Muscle layer of colon (tissue), 2 donors: ENCODE measurements at regions not wholly inside any gene's neighbourhood (a gene's known extent, or its start where the extent isn't known, plus 50 kb on each side); places are given as distances from the start of the nearest gene placed in this dataset.

ENCODE experiments used
- H3K27ac ChIP-seq: one replicate; pipeline ENCODE4 v1.7.0; 2013; ENCODE audit warnings: low read depth, mild to moderate bottlenecking, low read length, moderate library complexity
- H3K27me3 ChIP-seq, 2 donors: one replicate each; pipeline ENCODE4 v1.7.0; 2013; ENCODE audit warnings: low read length in 2 of 2, mild to moderate bottlenecking in 2 of 2; ENCODE audit not compliant: insufficient read depth in 2 of 2, control insufficient read depth in 1 of 2
- H3K36me3 ChIP-seq: one replicate; pipeline ENCODE4 v1.7.0; 2013; ENCODE audit warnings: mild to moderate bottlenecking, low read length; ENCODE audit not compliant: insufficient read depth
- H3K4me1 ChIP-seq: one replicate; pipeline ENCODE4 v1.7.0; 2013; ENCODE audit warnings: mild to moderate bottlenecking, low read length; ENCODE audit not compliant: insufficient read depth
- H3K4me3 ChIP-seq, 2 donors: one replicate each; pipeline ENCODE4 v1.7.0; 2013; ENCODE audit warnings: low read length in 2 of 2, low read depth in 1 of 2, mild to moderate bottlenecking in 1 of 2, moderate library complexity in 1 of 2
- H3K9ac ChIP-seq: one replicate; pipeline ENCODE4 v1.7.0; 2013; ENCODE audit warnings: low read length
- H3K9me3 ChIP-seq: one replicate; pipeline ENCODE4 v1.7.0; 2013; ENCODE audit warnings: mild to moderate bottlenecking, low read length
- donor health status: abdominal sarcoma.
- donor health status: Adenocarcinoma of cecum.

GRCh38 chr4:20462426-20463175 is 210.9 kb downstream of the SLIT2 start:
- Histone ChIP-seq H3K9ac (no peak overlapping the region), H3K9me3 (no peaks in the 10 kb centered on the region), H3K27me3 (no peaks in the 10 kb centered on the region), H3K4me1 (no peaks in the 10 kb centered on the region), H3K27ac (no peak overlapping the region), H3K36me3 (no peaks in the 10 kb centered on the region), H3K4me3 (no peak overlapping the region)

GRCh38 chr4:20463176-20463430 is 211.4 kb downstream of the SLIT2 start:
- no peak overlapping the region for H3K4me3 ChIP-seq
- H3K36me3 ChIP-seq, result no peaks in the 10 kb centered on the region
- no peaks in the 10 kb centered on the region for H3K9me3 ChIP-seq
- no peaks in the 10 kb centered on the region for H3K27me3 ChIP-seq
- no peak overlapping the region for H3K27ac ChIP-seq
- no peak overlapping the region for H3K9ac ChIP-seq
- no peaks in the 10 kb centered on the region for H3K4me1 ChIP-seq

GRCh38 chr4:20464381-20464780 is 212.7 kb downstream of the SLIT2 start:
- Histone ChIP-seq H3K4me3 (no peak overlapping the region), H3K27me3 (no peaks in the 10 kb centered on the region)

GRCh38 chr4:20474119-20474518 is 222.4 kb downstream of the SLIT2 start:
- no peaks in the 10 kb centered on the region for H3K4me1 ChIP-seq
- no peak overlapping the region for H3K9ac ChIP-seq
- no peak overlapping the region for H3K27ac ChIP-seq
- no peak overlapping the region for H3K4me3 ChIP-seq
- H3K9me3 ChIP-seq, result no peaks in the 10 kb centered on the region
- no peaks in the 10 kb centered on the region for H3K27me3 ChIP-seq
- no peaks in the 10 kb centered on the region for H3K36me3 ChIP-seq

More at GRCh38 chr4:20464381-20464780, 212.7 kb downstream of the SLIT2 start:
- no peak overlapping the region for H3K9ac ChIP-seq
- H3K27ac ChIP-seq, result no peak overlapping the region
- no peaks in the 10 kb centered on the region for H3K36me3 ChIP-seq
- no peaks in the 10 kb centered on the region for H3K9me3 ChIP-seq
- no peaks in the 10 kb centered on the region for H3K4me1 ChIP-seq

- H3K9ac ChIP-seq, result no peak overlapping the region
- H3K4me3 ChIP-seq, result no peak overlapping the region
- no peaks in the 10 kb centered on the region for H3K27me3 ChIP-seq
- no peaks in the 10 kb centered on the region for H3K9me3 ChIP-seq
- no peaks in the 10 kb centered on the region for H3K36me3 ChIP-seq
- no peaks in the 10 kb centered on the region for H3K4me1 ChIP-seq
- no peak overlapping the region for H3K27ac ChIP-seq
Measured at GRCh38 chr4:20478412-20478811, 221.8 kb upstream of the PACRGL start.

DNA sequence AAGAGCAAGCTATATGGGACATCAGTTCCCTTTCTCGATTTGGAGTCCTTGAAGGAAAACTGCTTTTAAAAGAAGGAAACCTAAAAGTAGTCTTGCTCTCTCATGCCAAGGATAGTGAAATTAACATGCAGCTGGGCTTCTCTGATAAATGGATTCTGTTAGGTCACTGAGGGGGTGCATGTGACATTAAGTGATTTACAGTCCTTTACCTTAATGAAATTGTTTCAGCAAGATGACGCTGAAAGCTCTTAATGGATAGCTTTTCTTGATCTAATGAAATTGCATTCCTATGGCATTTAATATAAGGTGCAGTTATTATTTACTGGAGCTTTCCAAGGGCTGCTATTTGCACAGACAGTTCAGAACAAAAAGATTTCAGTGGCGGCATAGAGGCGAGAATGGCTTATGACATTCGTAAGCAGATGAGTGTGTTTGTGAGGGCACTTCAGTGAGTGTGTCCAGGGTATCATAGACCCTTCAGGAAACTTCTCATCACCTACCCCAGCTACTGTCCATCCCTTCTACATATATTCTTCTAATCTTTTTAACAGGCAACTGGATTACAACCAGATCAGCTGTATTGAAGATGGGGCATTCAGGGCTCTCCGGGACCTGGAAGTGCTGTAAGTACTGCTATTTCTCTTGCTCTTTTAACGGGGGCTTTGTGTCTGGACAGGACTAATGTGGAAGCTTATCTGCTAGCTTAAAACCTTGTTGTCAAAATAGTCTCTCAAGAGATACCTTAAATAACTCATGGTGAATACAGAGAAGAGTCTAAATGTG is 219.9 kb upstream of the PACRGL start:
- no peaks in the 10 kb centered on the region for H3K4me1 ChIP-seq
- no peaks in the 10 kb centered on the region for H3K9me3 ChIP-seq
- H3K27ac ChIP-seq, result no peak overlapping the region
- H3K36me3 ChIP-seq, result no peaks in the 10 kb centered on the region
- H3K9ac ChIP-seq, result no peak overlapping the region
- H3K27me3 ChIP-seq, result no peaks in the 10 kb centered on the region
- H3K4me3 ChIP-seq, result no peak overlapping the region

- Histone ChIP-seq H3K9me3 (no peaks in the 10 kb centered on the region), H3K4me3 (no peak overlapping the region)
Measured at GRCh38 chr4:20483416-20483815, 216.8 kb upstream of the PACRGL start.

GRCh38 chr4:20486433-20486832 is 213.8 kb upstream of the PACRGL start:
- Histone ChIP-seq H3K4me3 (no peak overlapping the region), H3K36me3 (no peaks in the 10 kb centered on the region), H3K9me3 (no peaks in the 10 kb centered on the region), H3K27me3 (no peaks in the 10 kb centered on the region), H3K4me1 (peaks cover 14% of the 10 kb centered on the region), H3K9ac (no peak overlapping the region), H3K27ac (no peak overlapping the region)

More at GRCh38 chr4:20483416-20483815, 216.8 kb upstream of the PACRGL start:
- Histone ChIP-seq H3K9ac (no peak overlapping the region), H3K4me1 (peaks cover 9% of the 10 kb centered on the region), H3K27me3 (no peaks in the 10 kb centered on the region), H3K36me3 (no peaks in the 10 kb centered on the region), H3K27ac (no peak overlapping the region)

- Histone ChIP-seq H3K36me3 (no peaks in the 10 kb centered on the region), H3K27me3 (no peaks in the 10 kb centered on the region), H3K4me3 (no peak overlapping the region), H3K4me1 (peaks cover 14% of the 10 kb centered on the region), H3K9me3 (no peaks in the 10 kb centered on the region), H3K9ac (no peak overlapping the region), H3K27ac (no peak overlapping the region)
Measured at GRCh38 chr4:20487446-20487845, 212.8 kb upstream of the PACRGL start.

- Histone ChIP-seq H3K4me1 (peaks cover 14% of the 10 kb centered on the region), H3K27ac (no peak overlapping the region), H3K27me3 (no peaks in the 10 kb centered on the region), H3K9me3 (no peaks in the 10 kb centered on the region), H3K9ac (no peak overlapping the region), H3K36me3 (no peaks in the 10 kb centered on the region), H3K4me3 (no peak overlapping the region)
Measured at GRCh38 chr4:20487852-20488251, 212.4 kb upstream of the PACRGL start.

- Histone ChIP-seq H3K9ac (no peak overlapping the region), H3K4me3 (no peak overlapping the region), H3K36me3 (peaks cover 12% of the 10 kb centered on the region)
Measured at GRCh38 chr4:20490734-20491133, 209.5 kb upstream of the PACRGL start.

More at GRCh38 chr4:20490734-20491133, 209.5 kb upstream of the PACRGL start:
- no peaks in the 10 kb centered on the region for H3K9me3 ChIP-seq
- peaks cover 14% of the 10 kb centered on the region for H3K4me1 ChIP-seq
- H3K27ac ChIP-seq, result no peak overlapping the region
- no peaks in the 10 kb centered on the region for H3K27me3 ChIP-seq
